ENCODE measurements at regions not wholly inside any gene's neighbourhood (a gene's known extent, or its start where the extent isn't known, plus 50 kb on each side); places are given as distances from the start of the nearest gene placed in this dataset.

DNA sequence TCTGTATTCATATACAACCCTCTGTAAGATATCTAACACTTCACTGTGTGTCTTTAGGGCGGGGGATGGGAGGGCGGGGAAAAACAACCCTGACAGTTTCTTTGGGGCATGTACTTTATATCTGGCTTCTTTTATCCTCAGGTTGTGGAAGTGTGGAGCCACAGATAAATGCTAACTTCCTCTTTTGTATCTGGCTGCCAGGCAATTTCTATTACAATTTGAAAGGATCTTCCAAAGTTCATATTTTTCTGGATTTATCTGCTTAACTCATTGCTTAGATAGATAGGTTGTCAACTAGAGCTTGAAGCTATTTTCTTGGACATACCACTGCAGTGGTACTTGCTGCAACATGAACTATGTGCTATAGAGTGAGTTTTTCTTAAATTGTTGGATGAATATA, 393.0 kb downstream of the LMO7 start:
- Histone ChIP-seq H3K18ac (ENCODE audit: extremely low read depth, low read length) (no peak overlapping the region), H2AFZ (ENCODE audit: low read length) (no peak overlapping the region), H2AK5ac (ENCODE audit: low read depth, low read length) (no peak overlapping the region), H4K8ac (ENCODE audit: extremely low read depth, insufficient read depth, low read length) (no peak overlapping the region), H3K27me3 (replicated peaks in 1 of 4; ENCODE audit: control insufficient read depth in 3 of 4, extremely low read depth in 1 of 4, insufficient read depth in 3 of 4, low read length in 3 of 4) (no peaks in the 10 kb centered on the region), H2BK15ac (ENCODE audit: low read length) (no peak overlapping the region), H4K91ac (replicated peaks; ENCODE audit: insufficient read length, low read length) (no peak overlapping the region), H3K56ac (replicated peaks; ENCODE audit: insufficient read length, low read depth, low read length) (no peak overlapping the region), H3K27ac (ENCODE audit: low read depth, low read length) (no peak overlapping the region), H2BK5ac (ENCODE audit: low read depth, low read length) (no peak overlapping the region), H3K4me2 (ENCODE audit: insufficient read depth in 1 of 2, low read depth in 2 of 2, low read length in 2 of 2) (no peak overlapping the region), H2BK20ac (ENCODE audit: low read length) (no peak overlapping the region), H3K14ac (ENCODE audit: insufficient read length) (no peak overlapping the region), H3K4ac (replicated peaks; ENCODE audit: insufficient read length, low read depth, low read length) (no peak overlapping the region), H2BK120ac (replicated peaks; ENCODE audit: low read depth, low read length) (no peak overlapping the region), H4K20me1 (replicated peaks in 1 of 2; ENCODE audit: control insufficient read depth in 1 of 2, insufficient read depth in 2 of 2, low read length in 2 of 2) (no peaks in the 10 kb centered on the region), H3K79me2 (ENCODE audit: control insufficient read depth in 1 of 2, insufficient read depth in 2 of 2, low read length in 2 of 2) (no peaks in the 10 kb centered on the region), H3K23ac (ENCODE audit: insufficient read length) (no peak overlapping the region), H2BK12ac (ENCODE audit: low read depth, low read length) (no peak overlapping the region), H3K9ac (replicated peaks in 1 of 4; ENCODE audit: extremely low read depth in 1 of 4, low read depth in 3 of 4, low read length in 3 of 4) (no peak overlapping the region), H3K9me3 (ENCODE audit: insufficient read depth in 2 of 2, low read depth in 1 of 2, low read length in 1 of 2) (no peaks in the 10 kb centered on the region), H3K36me3 (ENCODE audit: control insufficient read depth in 2 of 4, insufficient read depth in 4 of 4, low read length in 3 of 4) (no peaks in the 10 kb centered on the region), H3K4me1 (replicated peaks in 1 of 4; ENCODE audit: control insufficient read depth in 3 of 4, insufficient read depth in 4 of 4, low read length in 3 of 4) (no peaks in the 10 kb centered on the region), H3K23me2 (ENCODE audit: low read depth, low read length) (no peaks in the 10 kb centered on the region), H3K79me1 (ENCODE audit: low read depth, low read length) (no peaks in the 10 kb centered on the region), H4K5ac (ENCODE audit: insufficient read length, low read depth, low read length) (no peak overlapping the region), H3K4me3 (ENCODE audit: extremely low read depth in 1 of 4, insufficient read depth in 2 of 4, low read depth in 3 of 4, low read length in 4 of 4) (no peak overlapping the region)
- WGBS, 2 experiments (ENCODE audit: extremely low coverage in 1 of 2, insufficient coverage in 1 of 2, insufficient read length in 1 of 2, insufficient replicate concordance in 2 of 2, low coverage in 1 of 2, low lambda C conversion rate in 2 of 2, missing lambda C conversion rate in 1 of 2): 94% methylated on average over 2 of the region's 2 CpGs; no CpG with 5 or more reads in 1 of the 2 experiments
- FAIRE-seq (no peak), DNase-seq (ENCODE audit: low read depth in 1 of 2, low spot score in 2 of 2) (no peak)
- CTCF ChIA-PET (ENCODE audit: partially characterized antibody): interaction anchor here (1.3 to 2.4 kb wide), 3 partner anchors 10 to 445 kb away, joined by 3 to 12 read pairs (median 11); no protein-coding TSS in a partner anchor
- POLR2A ChIA-PET (ENCODE audit: partially characterized antibody): no interaction called here
- TF ChIP-seq, protein P1, sequence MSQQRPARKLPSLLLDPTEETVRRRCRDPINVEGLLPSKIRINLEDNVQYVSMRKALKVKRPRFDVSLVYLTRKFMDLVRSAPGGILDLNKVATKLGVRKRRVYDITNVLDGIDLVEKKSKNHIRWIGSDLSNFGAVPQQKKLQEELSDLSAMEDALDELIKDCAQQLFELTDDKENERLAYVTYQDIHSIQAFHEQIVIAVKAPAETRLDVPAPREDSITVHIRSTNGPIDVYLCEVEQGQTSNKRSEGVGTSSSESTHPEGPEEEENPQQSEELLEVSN (IDR thresholded peaks at IDR 0.05): no peak
- TF ChIP-seq JUND (IDR thresholded peaks at IDR 0.05; ENCODE audit: low read length) (no peak), EZH2 (IDR thresholded peaks at IDR 0.05; ENCODE audit: low read depth, low read length, severe bottlenecking) (no peak), SP1 (IDR thresholded peaks at IDR 0.05; ENCODE audit: low read depth, low read length) (no peak), SP2 (IDR thresholded peaks at IDR 0.05; ENCODE audit: low read length) (no peak), CBX5 (IDR thresholded peaks at IDR 0.05; ENCODE audit: low read depth, low read length) (no peak), CBX8 (IDR thresholded peaks at IDR 0.05; ENCODE audit: borderline replicate concordance, low read depth, low read length) (no peak), SRF (IDR thresholded peaks at IDR 0.05; ENCODE audit: low read depth, low read length) (no peak), KDM4A (IDR thresholded peaks at IDR 0.05; ENCODE audit: low read depth, low read length, severe bottlenecking) (no peak)
- TF ChIP-seq, protein P2, sequence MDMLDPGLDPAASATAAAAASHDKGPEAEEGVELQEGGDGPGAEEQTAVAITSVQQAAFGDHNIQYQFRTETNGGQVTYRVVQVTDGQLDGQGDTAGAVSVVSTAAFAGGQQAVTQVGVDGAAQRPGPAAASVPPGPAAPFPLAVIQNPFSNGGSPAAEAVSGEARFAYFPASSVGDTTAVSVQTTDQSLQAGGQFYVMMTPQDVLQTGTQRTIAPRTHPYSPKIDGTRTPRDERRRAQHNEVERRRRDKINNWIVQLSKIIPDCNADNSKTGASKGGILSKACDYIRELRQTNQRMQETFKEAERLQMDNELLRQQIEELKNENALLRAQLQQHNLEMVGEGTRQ (IDR thresholded peaks at IDR 0.05; ENCODE audit: low read length): no peak
- TF ChIP-seq, protein P3, sequence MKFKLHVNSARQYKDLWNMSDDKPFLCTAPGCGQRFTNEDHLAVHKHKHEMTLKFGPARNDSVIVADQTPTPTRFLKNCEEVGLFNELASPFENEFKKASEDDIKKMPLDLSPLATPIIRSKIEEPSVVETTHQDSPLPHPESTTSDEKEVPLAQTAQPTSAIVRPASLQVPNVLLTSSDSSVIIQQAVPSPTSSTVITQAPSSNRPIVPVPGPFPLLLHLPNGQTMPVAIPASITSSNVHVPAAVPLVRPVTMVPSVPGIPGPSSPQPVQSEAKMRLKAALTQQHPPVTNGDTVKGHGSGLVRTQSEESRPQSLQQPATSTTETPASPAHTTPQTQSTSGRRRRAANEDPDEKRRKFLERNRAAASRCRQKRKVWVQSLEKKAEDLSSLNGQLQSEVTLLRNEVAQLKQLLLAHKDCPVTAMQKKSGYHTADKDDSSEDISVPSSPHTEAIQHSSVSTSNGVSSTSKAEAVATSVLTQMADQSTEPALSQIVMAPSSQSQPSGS (IDR thresholded peaks at IDR 0.05; ENCODE audit: low read length): no peak

All from H1 (cell line).